ENCODE measurements at regions not wholly inside any gene's neighbourhood (a gene's known extent, or its start where the extent isn't known, plus 50 kb on each side); places are given as distances from the start of the nearest gene placed in this dataset.

- Histone ChIP-seq H4K20me1 (replicated peaks; ENCODE audit: control insufficient read depth, extremely low read depth, insufficient read depth, low read length) (no peaks in the 10 kb centered on the region), H3K9ac (replicated peaks; ENCODE audit: extremely low read depth, insufficient read depth, low read length) (no peak overlapping the region), H3K4me3 (replicated peaks in 1 of 3; ENCODE audit: insufficient read depth in 1 of 3, low read depth in 1 of 3, low read length in 3 of 3) (no peak overlapping the region), H2AFZ (ENCODE audit: low read depth, low read length) (no peak overlapping the region), H3K79me2 (ENCODE audit: control insufficient read depth, insufficient read depth, low read length) (no peaks in the 10 kb centered on the region), H3K4me2 (ENCODE audit: insufficient read depth, low read length) (no peak overlapping the region), H3K27ac (ENCODE audit: insufficient read depth, low read depth, low read length) (no peak overlapping the region), H3K4me1 (ENCODE audit: control insufficient read depth, extremely low read depth, insufficient read depth, low read length) (no peaks in the 10 kb centered on the region), H3K27me3 (ENCODE audit: control insufficient read depth in 2 of 2, insufficient read depth in 2 of 2, low read length in 2 of 2) (peaks cover 0 to 4% of the 10 kb centered on the region in 2 experiments), H3K36me3 (ENCODE audit: control insufficient read depth in 2 of 2, extremely low read depth in 1 of 2, insufficient read depth in 2 of 2, low read length in 2 of 2) (no peaks in the 10 kb centered on the region), H3K9me1 (replicated peaks; ENCODE audit: control insufficient read depth, extremely low read depth, insufficient read depth, low read length) (no peaks in the 10 kb centered on the region), H3K9me3 (replicated peaks; ENCODE audit: control insufficient read depth, insufficient read depth, low read length) (no peaks in the 10 kb centered on the region)
- intact Hi-C loops (cut with micrococcal nuclease) = no loop called here
- DNase-seq (ENCODE audit: low read depth, low spot score) (no peak), FAIRE-seq (no peak)
- no peak for TF ChIP-seq MAX (IDR thresholded peaks at IDR 0.05; ENCODE audit: insufficient read depth, insufficient read length)
- dilution Hi-C loops (cut with MboI; ENCODE audit: extremely low pct_ligation_motif_present, low sequenced_read_pairs) = no loop called here
- ChIA-PET POLR2A (no interaction called here), CTCF (interaction anchor here (1.0 kb wide), 2 partner anchors 20 to 169 kb away, joined by 3 read pairs; no protein-coding TSS in a partner anchor)
- BruUV-seq (replicated peaks) = no TSS peak
These were observed 210.6 kb upstream of the UMPS start for GRCh38 chr3:124519591-124520194.

- no peak for DNase-seq (ENCODE audit: low read depth, low spot score)
- Histone ChIP-seq H3K27ac (ENCODE audit: insufficient read depth, low read depth, low read length) (no peak overlapping the region), H3K27me3 (ENCODE audit: control insufficient read depth in 2 of 2, insufficient read depth in 2 of 2, low read length in 2 of 2) (peaks cover 0 to 4% of the 10 kb centered on the region in 2 experiments), H3K36me3 (ENCODE audit: control insufficient read depth in 2 of 2, extremely low read depth in 1 of 2, insufficient read depth in 2 of 2, low read length in 2 of 2) (no peaks in the 10 kb centered on the region), H3K79me2 (ENCODE audit: control insufficient read depth, insufficient read depth, low read length) (no peaks in the 10 kb centered on the region), H3K9me3 (replicated peaks; ENCODE audit: control insufficient read depth, insufficient read depth, low read length) (no peaks in the 10 kb centered on the region), H3K4me2 (ENCODE audit: insufficient read depth, low read length) (no peak overlapping the region), H3K9me1 (replicated peaks; ENCODE audit: control insufficient read depth, extremely low read depth, insufficient read depth, low read length) (no peaks in the 10 kb centered on the region), H3K4me3 (replicated peaks in 1 of 3; ENCODE audit: insufficient read depth in 1 of 3, low read depth in 1 of 3, low read length in 3 of 3) (no peak overlapping the region), H2AFZ (ENCODE audit: low read depth, low read length) (no peak overlapping the region), H3K9ac (replicated peaks; ENCODE audit: extremely low read depth, insufficient read depth, low read length) (no peak overlapping the region), H4K20me1 (replicated peaks; ENCODE audit: control insufficient read depth, extremely low read depth, insufficient read depth, low read length) (no peaks in the 10 kb centered on the region), H3K4me1 (ENCODE audit: control insufficient read depth, extremely low read depth, insufficient read depth, low read length) (no peaks in the 10 kb centered on the region)
- TF ChIP-seq FOS (IDR thresholded peaks at IDR 0.05; ENCODE audit: borderline replicate concordance, insufficient read depth, low read length) (no peak), MAX (IDR thresholded peaks at IDR 0.05; ENCODE audit: insufficient read depth, insufficient read length) (no peak), JUN (IDR thresholded peaks at IDR 0.05; ENCODE audit: borderline replicate concordance, insufficient read depth, insufficient read length, low read depth) (no peak), GATA2 (IDR thresholded peaks at IDR 0.05; ENCODE audit: insufficient read depth, insufficient read length, low read depth, low read length) (no peak), MYC (IDR thresholded peaks at IDR 0.05; ENCODE audit: low read depth, low read length) (no peak), POLR2AphosphoS5 (IDR thresholded peaks at IDR 0.05; ENCODE audit: insufficient read depth, low read depth, low read length) (no peak), CTCF (IDR thresholded peaks at IDR 0.05; ENCODE audit: extremely low read depth in 1 of 2, insufficient read depth in 1 of 2, low read depth in 1 of 2, low read length in 2 of 2) (no peak), POLR2A (IDR thresholded peaks at IDR 0.05; ENCODE audit: low read depth, low read length) (no peak), EZH2 (IDR thresholded peaks at IDR 0.05; ENCODE audit: borderline replicate concordance, low read depth, low read length, severe bottlenecking) (no peak)
- POLR2A ChIA-PET = no interaction called here
- dilution Hi-C loops (cut with MboI; ENCODE audit: extremely low pct_ligation_motif_present, low sequenced_read_pairs) = no loop called here
- FAIRE-seq = no peak
- CTCF ChIA-PET = interaction anchor here (1.0 kb wide), 2 partner anchors 21 to 168 kb away, joined by 3 read pairs; no protein-coding TSS in a partner anchor
- BruUV-seq (replicated peaks) = no TSS peak
- intact Hi-C loops (cut with micrococcal nuclease) = no loop called here
These were observed 209.3 kb upstream of the UMPS start for GRCh38 chr3:124520970-124521369.
